ENCODE measurements at regions not wholly inside any gene's neighbourhood (a gene's known extent, or its start where the extent isn't known, plus 50 kb on each side); places are given as distances from the start of the nearest gene placed in this dataset.

DNA sequence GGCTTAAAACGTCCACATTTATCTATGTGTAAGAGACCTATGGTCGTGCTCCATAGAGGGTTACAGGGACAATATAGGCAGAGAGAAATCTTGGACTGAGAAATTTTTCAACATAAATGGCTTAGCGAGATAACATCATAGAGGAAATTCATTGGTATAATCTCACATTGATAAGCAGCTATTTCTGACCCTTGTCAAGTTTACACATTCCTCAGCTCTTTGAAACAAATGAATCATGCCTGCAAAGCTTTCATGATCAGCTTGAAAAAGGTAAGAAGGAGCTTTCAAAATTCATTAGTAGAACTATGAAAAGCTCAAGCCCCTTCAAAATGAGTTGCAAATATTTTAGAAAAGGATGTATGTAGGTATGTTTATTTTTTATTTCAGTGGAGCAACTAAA, 478.8 kb downstream of the NEBL start:
- no peaks in the 10 kb centered on the region for H3K9me3 ChIP-seq (ENCODE audit: control insufficient read depth, low read length)
- no peak overlapping the region for H3K4me3 ChIP-seq (ENCODE audit: low read depth, low read length)
- TF ChIP-seq, protein P1, sequence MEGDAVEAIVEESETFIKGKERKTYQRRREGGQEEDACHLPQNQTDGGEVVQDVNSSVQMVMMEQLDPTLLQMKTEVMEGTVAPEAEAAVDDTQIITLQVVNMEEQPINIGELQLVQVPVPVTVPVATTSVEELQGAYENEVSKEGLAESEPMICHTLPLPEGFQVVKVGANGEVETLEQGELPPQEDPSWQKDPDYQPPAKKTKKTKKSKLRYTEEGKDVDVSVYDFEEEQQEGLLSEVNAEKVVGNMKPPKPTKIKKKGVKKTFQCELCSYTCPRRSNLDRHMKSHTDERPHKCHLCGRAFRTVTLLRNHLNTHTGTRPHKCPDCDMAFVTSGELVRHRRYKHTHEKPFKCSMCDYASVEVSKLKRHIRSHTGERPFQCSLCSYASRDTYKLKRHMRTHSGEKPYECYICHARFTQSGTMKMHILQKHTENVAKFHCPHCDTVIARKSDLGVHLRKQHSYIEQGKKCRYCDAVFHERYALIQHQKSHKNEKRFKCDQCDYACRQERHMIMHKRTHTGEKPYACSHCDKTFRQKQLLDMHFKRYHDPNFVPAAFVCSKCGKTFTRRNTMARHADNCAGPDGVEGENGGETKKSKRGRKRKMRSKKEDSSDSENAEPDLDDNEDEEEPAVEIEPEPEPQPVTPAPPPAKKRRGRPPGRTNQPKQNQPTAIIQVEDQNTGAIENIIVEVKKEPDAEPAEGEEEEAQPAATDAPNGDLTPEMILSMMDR (IDR thresholded peaks at IDR 0.05), result no peak
- H3K27me3 ChIP-seq (ENCODE audit: control insufficient read depth, insufficient read depth, low read length), result no peaks in the 10 kb centered on the region
- no peaks in the 10 kb centered on the region for H3K36me3 ChIP-seq (ENCODE audit: control insufficient read depth, insufficient read depth, low read length)
- peaks cover 3% of the 10 kb centered on the region for H3K4me1 ChIP-seq
- no peaks in the 10 kb centered on the region for H3K79me2 ChIP-seq
- no peak overlapping the region for H3K27ac ChIP-seq
- no peak overlapping the region for H2AFZ ChIP-seq
- no peak overlapping the region for H3K4me2 ChIP-seq (ENCODE audit: low read length)
- H3K9ac ChIP-seq, result no peak overlapping the region

DNA sequence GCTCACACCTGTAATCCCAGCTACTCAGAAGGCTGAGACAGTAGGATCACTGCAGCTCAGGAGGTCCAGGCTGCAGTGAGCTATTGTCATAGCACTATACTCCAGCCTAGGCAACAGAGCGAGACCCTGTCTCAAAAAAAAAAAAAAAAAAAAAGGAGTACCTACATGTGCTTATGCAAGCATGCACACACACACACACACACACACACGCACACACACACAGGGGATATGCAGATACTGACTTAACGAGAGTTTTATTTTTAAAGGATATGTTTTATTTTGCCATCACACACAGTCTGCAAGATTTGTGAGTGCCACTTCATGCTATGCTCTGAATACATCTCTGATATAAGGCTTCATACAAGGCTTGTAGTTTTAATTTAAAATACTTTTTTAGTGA, 479.3 kb downstream of the NEBL start:
- H3K4me3 ChIP-seq (ENCODE audit: low read depth, low read length), result no peak overlapping the region
- no peak overlapping the region for H3K9ac ChIP-seq
- no peaks in the 10 kb centered on the region for H3K79me2 ChIP-seq
- no peak overlapping the region for H3K27ac ChIP-seq
- TF ChIP-seq, protein P1 (IDR thresholded peaks at IDR 0.05), result no peak
- H3K9me3 ChIP-seq (ENCODE audit: control insufficient read depth, low read length), result no peaks in the 10 kb centered on the region
- H3K4me2 ChIP-seq (ENCODE audit: low read length), result no peak overlapping the region
- H3K27me3 ChIP-seq (ENCODE audit: control insufficient read depth, insufficient read depth, low read length), result no peaks in the 10 kb centered on the region
- peaks cover 3% of the 10 kb centered on the region for H3K4me1 ChIP-seq
- no peak overlapping the region for H2AFZ ChIP-seq
- H3K36me3 ChIP-seq (ENCODE audit: control insufficient read depth, insufficient read depth, low read length), result no peaks in the 10 kb centered on the region

DNA sequence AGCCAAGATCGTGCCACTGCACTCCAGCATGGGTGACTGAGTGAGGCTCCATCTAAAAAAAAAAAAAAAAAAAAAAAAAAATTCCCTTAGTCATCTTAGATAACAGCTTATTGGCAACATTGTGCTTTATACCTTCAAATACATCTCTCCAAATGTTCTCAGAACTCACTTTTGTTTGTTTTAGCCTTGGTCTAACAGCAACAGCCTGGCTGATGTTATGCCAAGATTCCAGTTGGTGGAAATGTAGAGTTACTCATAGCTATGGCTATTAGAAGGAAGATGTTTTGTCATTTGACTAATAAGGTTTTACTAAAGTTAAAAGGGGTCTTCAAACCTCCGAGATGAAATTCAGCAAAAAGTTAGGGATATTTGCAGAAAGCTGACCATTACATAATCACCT, 481.4 kb downstream of the NEBL start:
- Histone ChIP-seq H2AFZ (no peak overlapping the region), H3K79me2 (no peaks in the 10 kb centered on the region), H3K4me2 (ENCODE audit: low read length) (no peak overlapping the region), H3K9ac (no peak overlapping the region), H3K9me3 (ENCODE audit: control insufficient read depth, low read length) (no peaks in the 10 kb centered on the region), H3K27ac (no peak overlapping the region), H3K27me3 (ENCODE audit: control insufficient read depth, insufficient read depth, low read length) (no peaks in the 10 kb centered on the region), H3K4me3 (ENCODE audit: low read depth, low read length) (no peak overlapping the region), H3K36me3 (ENCODE audit: control insufficient read depth, insufficient read depth, low read length) (no peaks in the 10 kb centered on the region), H3K4me1 (peaks cover 3% of the 10 kb centered on the region)
- TF ChIP-seq, protein P1 (IDR thresholded peaks at IDR 0.05), result no peak

DNA sequence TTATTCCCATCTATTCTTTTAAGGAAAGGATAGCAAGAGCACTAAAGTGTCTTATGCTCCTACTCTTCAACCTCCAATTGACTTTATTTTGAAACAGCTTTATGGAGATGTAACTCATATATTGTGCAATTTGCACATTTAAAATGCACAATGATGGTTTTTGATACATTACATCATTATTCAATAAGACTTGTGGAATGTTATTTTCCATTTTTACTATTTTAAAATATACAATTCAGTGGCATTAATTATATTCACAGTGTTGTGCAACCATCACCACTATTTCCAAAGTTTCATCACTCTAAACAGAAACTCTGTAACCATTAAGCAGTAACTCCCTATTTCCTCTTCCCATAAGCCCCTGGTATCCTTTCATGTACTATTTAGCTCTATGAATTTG, 489.8 kb downstream of the NEBL start:
- Histone ChIP-seq H3K27ac (no peak overlapping the region), H3K9me3 (ENCODE audit: control insufficient read depth, low read length) (no peaks in the 10 kb centered on the region), H3K4me1 (no peaks in the 10 kb centered on the region)

More for the DNA sequence above, 489.8 kb downstream of the NEBL start:
- no peak overlapping the region for H3K4me3 ChIP-seq (ENCODE audit: low read depth, low read length)
- H3K79me2 ChIP-seq, result no peaks in the 10 kb centered on the region
- H3K9ac ChIP-seq, result no peak overlapping the region
- H3K36me3 ChIP-seq (ENCODE audit: control insufficient read depth, insufficient read depth, low read length), result no peaks in the 10 kb centered on the region
- no peak overlapping the region for H2AFZ ChIP-seq
- no peak overlapping the region for H3K4me2 ChIP-seq (ENCODE audit: low read length)
- TF ChIP-seq, protein P1 (IDR thresholded peaks at IDR 0.05), result no peak
- no peaks in the 10 kb centered on the region for H3K27me3 ChIP-seq (ENCODE audit: control insufficient read depth, insufficient read depth, low read length)
